ENCODE measurements at regions not wholly inside any gene's neighbourhood (a gene's known extent, or its start where the extent isn't known, plus 50 kb on each side); places are given as distances from the start of the nearest gene placed in this dataset.

DNA sequence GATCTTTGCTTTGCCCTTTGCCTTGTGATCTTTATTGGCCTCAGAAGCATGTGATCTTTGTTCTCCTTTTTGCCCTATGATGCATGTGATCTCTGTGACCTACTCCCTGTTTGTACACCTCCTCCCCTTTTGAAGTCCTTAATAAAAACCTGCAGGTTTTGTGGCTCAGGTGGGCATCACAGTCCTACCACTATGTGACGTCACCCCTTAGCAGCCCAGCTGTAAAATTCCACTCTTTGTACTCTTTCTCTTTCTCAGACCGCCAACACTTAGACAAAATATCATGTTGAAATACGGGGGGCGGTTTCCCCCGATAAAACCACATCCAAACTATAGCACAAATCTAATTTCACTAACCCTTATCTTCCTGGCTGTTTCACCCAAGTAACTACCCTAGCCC lies 76.7 kb upstream of the RAPGEF4 start:
- TF ChIP-seq, protein P1, sequence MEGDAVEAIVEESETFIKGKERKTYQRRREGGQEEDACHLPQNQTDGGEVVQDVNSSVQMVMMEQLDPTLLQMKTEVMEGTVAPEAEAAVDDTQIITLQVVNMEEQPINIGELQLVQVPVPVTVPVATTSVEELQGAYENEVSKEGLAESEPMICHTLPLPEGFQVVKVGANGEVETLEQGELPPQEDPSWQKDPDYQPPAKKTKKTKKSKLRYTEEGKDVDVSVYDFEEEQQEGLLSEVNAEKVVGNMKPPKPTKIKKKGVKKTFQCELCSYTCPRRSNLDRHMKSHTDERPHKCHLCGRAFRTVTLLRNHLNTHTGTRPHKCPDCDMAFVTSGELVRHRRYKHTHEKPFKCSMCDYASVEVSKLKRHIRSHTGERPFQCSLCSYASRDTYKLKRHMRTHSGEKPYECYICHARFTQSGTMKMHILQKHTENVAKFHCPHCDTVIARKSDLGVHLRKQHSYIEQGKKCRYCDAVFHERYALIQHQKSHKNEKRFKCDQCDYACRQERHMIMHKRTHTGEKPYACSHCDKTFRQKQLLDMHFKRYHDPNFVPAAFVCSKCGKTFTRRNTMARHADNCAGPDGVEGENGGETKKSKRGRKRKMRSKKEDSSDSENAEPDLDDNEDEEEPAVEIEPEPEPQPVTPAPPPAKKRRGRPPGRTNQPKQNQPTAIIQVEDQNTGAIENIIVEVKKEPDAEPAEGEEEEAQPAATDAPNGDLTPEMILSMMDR (conservative IDR thresholded peaks at IDR 0.05; ENCODE audit: low read depth, low read length): no peak
- Histone ChIP-seq H4K20me1 (ENCODE audit: insufficient read depth) (no peaks in the 10 kb centered on the region), H3K79me2 (ENCODE audit: insufficient read depth, low read depth) (no peaks in the 10 kb centered on the region), H3K4me3 (IDR thresholded peaks at IDR 0.05; ENCODE audit: insufficient read depth, low read depth, low read length) (no peak overlapping the region), H3K4me2 (no peak overlapping the region), H2AFZ (ENCODE audit: low read depth) (no peak overlapping the region), H3K27ac (no peak overlapping the region), H3K27me3 (ENCODE audit: insufficient read depth, low read depth) (no peaks in the 10 kb centered on the region), H3K9ac (no peak overlapping the region), H3K36me3 (ENCODE audit: insufficient read depth) (no peaks in the 10 kb centered on the region), H3K4me1 (ENCODE audit: low read depth, poor library complexity, severe bottlenecking) (no peaks in the 10 kb centered on the region)

DNA sequence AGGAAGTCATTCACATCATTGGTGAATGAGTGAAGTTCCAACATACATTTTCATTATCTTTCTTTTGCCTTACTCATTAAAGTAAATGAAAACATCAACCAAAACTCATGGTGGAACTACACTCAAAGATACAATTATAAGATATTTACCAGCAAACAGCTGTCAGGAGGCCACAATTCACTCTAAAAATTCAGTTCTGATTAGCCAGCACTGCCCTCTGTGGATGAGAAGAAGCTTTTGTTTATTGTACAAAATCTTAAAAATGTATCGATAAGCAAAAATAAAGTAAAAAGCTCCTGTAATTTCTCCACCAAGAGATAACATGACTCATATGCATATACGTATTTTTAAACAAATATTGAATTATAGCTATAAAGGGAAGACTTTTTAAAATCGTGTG lies 73.5 kb upstream of the RAPGEF4 start:
- Histone ChIP-seq H3K9ac (no peak overlapping the region), H4K20me1 (ENCODE audit: insufficient read depth) (no peaks in the 10 kb centered on the region), H3K4me3 (IDR thresholded peaks at IDR 0.05; ENCODE audit: insufficient read depth, low read depth, low read length) (no peak overlapping the region), H2AFZ (ENCODE audit: low read depth) (no peak overlapping the region), H3K79me2 (ENCODE audit: insufficient read depth, low read depth) (no peaks in the 10 kb centered on the region), H3K27ac (no peak overlapping the region), H3K4me1 (ENCODE audit: low read depth, poor library complexity, severe bottlenecking) (no peaks in the 10 kb centered on the region), H3K36me3 (ENCODE audit: insufficient read depth) (no peaks in the 10 kb centered on the region), H3K27me3 (ENCODE audit: insufficient read depth, low read depth) (no peaks in the 10 kb centered on the region), H3K4me2 (no peak overlapping the region)
- TF ChIP-seq, protein P1 (conservative IDR thresholded peaks at IDR 0.05; ENCODE audit: low read depth, low read length): no peak

DNA sequence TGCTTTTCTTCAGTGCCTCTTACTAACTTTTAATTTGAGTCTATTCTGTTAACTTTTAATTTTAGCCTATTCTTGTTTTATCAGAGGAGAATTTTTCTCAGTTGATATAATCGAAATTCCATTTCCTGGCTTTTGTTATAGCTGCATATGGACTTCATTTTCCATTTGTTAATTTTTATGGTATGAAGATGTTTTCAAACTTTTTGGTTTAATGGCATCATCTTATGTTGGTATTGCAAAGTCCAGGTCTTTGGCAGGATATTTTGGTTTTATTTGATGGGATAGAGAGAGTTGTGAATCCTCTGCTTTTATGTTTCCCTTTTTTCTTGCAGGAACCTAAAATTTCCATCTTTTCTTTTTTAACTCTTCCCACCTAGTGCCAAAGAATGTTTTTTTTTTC lies 70.9 kb upstream of the RAPGEF4 start:
- H3K4me3 ChIP-seq (IDR thresholded peaks at IDR 0.05; ENCODE audit: insufficient read depth, low read depth, low read length): no peak overlapping the region
- H2AFZ ChIP-seq (ENCODE audit: low read depth): no peak overlapping the region
- H3K27ac ChIP-seq: no peak overlapping the region

DNA sequence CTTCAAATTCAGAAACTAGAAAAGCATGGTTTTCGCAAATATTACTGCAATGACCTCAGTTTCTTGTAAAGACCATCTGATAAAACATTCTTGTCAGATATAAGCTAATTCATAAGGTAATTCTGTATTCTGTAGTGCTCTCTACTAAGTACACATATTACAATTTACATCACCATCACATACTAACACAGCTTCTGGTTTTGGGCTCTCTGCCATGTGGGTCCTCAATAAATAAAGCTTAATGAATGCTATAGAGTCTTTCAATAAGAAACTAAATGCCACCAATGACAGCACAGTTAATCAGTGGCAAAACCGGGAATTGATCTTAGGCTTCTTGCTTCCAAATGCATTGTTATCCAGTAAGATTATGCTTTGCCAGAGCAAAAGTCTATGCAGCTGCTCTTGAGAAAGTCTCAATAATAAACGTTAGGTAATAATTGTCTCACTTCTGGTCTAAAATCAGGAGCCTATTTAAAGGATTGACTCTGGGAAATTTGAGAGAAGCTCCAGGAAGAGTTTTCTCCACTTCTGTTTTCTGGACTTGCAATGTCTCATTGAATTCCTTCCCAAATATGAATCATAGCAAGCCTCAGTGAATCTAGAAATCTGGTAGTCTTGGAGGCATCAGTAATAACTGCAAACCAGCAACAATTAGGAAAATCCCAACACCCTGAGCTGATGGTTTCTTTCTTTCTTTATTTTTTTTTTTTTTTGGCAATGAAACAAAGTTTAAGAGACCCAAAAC lies 67.9 kb upstream of the RAPGEF4 start:
- Histone ChIP-seq H3K4me1 (ENCODE audit: low read depth, poor library complexity, severe bottlenecking) (no peaks in the 10 kb centered on the region), H3K27ac (no peak overlapping the region), H3K9ac (no peak overlapping the region), H3K36me3 (ENCODE audit: insufficient read depth) (no peaks in the 10 kb centered on the region), H3K4me2 (no peak overlapping the region), H3K79me2 (ENCODE audit: insufficient read depth, low read depth) (no peaks in the 10 kb centered on the region), H2AFZ (ENCODE audit: low read depth) (no peak overlapping the region), H3K27me3 (ENCODE audit: insufficient read depth, low read depth) (no peaks in the 10 kb centered on the region), H4K20me1 (ENCODE audit: insufficient read depth) (no peaks in the 10 kb centered on the region), H3K4me3 (IDR thresholded peaks at IDR 0.05; ENCODE audit: insufficient read depth, low read depth, low read length) (no peak overlapping the region)
- TF ChIP-seq, protein P1 (conservative IDR thresholded peaks at IDR 0.05; ENCODE audit: low read depth, low read length): no peak

More for the DNA sequence above, 70.9 kb upstream of the RAPGEF4 start:
- H3K4me1 ChIP-seq (ENCODE audit: low read depth, poor library complexity, severe bottlenecking): no peaks in the 10 kb centered on the region
- no peaks in the 10 kb centered on the region for H3K79me2 ChIP-seq (ENCODE audit: insufficient read depth, low read depth)
- H3K27me3 ChIP-seq (ENCODE audit: insufficient read depth, low read depth): no peaks in the 10 kb centered on the region
- no peak overlapping the region for H3K4me2 ChIP-seq
- H3K9ac ChIP-seq: no peak overlapping the region
- H3K36me3 ChIP-seq (ENCODE audit: insufficient read depth): no peaks in the 10 kb centered on the region
- no peaks in the 10 kb centered on the region for H4K20me1 ChIP-seq (ENCODE audit: insufficient read depth)
- TF ChIP-seq, protein P1 (conservative IDR thresholded peaks at IDR 0.05; ENCODE audit: low read depth, low read length): no peak

Measured in KMS-11 (cell line).